Suprapubic skin (tissue), 3 donors: ENCODE measurements at regions not wholly inside any gene's neighbourhood (a gene's known extent, or its start where the extent isn't known, plus 50 kb on each side); places are given as distances from the start of the nearest gene placed in this dataset.

Source experiments
- POLR2A ChIP-seq, 2 donors: fragments of 450-650 bp; IDR thresholded peaks; one replicate each; pipeline ENCODE4 v1.6.1; 2017; ENCODE audit warnings: antibody characterized with exemption in 2 of 2, mild to moderate bottlenecking in 2 of 2, moderate library complexity in 2 of 2
- TF ChIP-seq, protein P1 (sequence below), 2 donors: fragments of 200-600 bp in 1 of 2; fragments of 450-650 bp in 1 of 2; sonication (generic) in 1 of 2; IDR thresholded peaks; one replicate each; pipeline ENCODE4 v1.5.1; 2016 to 2019; ENCODE audit warnings: antibody characterized with exemption in 2 of 2, mild to moderate bottlenecking in 1 of 2, moderate library complexity in 1 of 2

DNA sequence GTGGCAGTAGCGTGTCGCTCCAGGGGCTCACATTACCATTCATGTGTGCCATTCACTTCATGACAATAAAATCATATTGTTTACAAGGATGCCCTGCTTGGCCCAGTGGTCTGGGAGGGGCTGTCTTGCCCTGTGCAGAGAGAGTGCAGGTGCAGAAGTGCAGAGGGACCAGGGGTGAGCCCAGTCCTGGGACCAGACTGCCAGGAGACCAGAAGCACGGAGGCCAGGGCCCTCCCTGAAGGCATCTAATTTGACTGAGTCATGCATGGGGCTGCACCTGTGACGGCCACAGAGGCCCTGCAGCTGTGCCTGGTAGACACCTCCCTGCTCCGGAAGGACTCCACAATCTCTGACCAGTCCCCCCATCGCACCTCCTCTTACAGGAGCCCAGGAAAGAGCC, 164.4 kb upstream of the FOXD4L5 start:
- TF ChIP-seq POLR2A (IDR thresholded peaks at IDR 0.05) = no peak
- TF ChIP-seq, protein P1, sequence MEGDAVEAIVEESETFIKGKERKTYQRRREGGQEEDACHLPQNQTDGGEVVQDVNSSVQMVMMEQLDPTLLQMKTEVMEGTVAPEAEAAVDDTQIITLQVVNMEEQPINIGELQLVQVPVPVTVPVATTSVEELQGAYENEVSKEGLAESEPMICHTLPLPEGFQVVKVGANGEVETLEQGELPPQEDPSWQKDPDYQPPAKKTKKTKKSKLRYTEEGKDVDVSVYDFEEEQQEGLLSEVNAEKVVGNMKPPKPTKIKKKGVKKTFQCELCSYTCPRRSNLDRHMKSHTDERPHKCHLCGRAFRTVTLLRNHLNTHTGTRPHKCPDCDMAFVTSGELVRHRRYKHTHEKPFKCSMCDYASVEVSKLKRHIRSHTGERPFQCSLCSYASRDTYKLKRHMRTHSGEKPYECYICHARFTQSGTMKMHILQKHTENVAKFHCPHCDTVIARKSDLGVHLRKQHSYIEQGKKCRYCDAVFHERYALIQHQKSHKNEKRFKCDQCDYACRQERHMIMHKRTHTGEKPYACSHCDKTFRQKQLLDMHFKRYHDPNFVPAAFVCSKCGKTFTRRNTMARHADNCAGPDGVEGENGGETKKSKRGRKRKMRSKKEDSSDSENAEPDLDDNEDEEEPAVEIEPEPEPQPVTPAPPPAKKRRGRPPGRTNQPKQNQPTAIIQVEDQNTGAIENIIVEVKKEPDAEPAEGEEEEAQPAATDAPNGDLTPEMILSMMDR (IDR thresholded peaks at IDR 0.05) = no peak
